HG03060 (cell line): ENCODE measurements at regions not wholly inside any gene's neighbourhood (a gene's known extent, or its start where the extent isn't known, plus 50 kb on each side); places are given as distances from the start of the nearest gene placed in this dataset.
"Not testable (repeated sequence)": the region's sequence is repeated elsewhere in the genome, so short reads cannot be mapped to it uniquely, and the experiment has no call there.

Experiments used
- ATAC-seq: cut with Tn5 transposase; IDR thresholded peaks from one replicate; pipeline ENCODE4 v1.9.1; 2021; ENCODE audit warnings: low read depth, moderate number of reproducible peaks; ENCODE audit not compliant: unreplicated experiment

GRCh38 chr5:91954136-91954535 lies 571.0 kb upstream of the ARRDC3 start:
- ATAC-seq: no peak

- ATAC-seq: no peak
Measured at GRCh38 chr5:91950328-91950727, 567.2 kb upstream of the ARRDC3 start.

- no peak for ATAC-seq
Measured at GRCh38 chr5:91946870-91947269, 563.8 kb upstream of the ARRDC3 start.

- no peak for ATAC-seq
Measured at GRCh38 chr5:91941588-91941987, 558.5 kb upstream of the ARRDC3 start.

GRCh38 chr5:91938441-91938840 lies 555.3 kb upstream of the ARRDC3 start:
- ATAC-seq: no peak

DNA sequence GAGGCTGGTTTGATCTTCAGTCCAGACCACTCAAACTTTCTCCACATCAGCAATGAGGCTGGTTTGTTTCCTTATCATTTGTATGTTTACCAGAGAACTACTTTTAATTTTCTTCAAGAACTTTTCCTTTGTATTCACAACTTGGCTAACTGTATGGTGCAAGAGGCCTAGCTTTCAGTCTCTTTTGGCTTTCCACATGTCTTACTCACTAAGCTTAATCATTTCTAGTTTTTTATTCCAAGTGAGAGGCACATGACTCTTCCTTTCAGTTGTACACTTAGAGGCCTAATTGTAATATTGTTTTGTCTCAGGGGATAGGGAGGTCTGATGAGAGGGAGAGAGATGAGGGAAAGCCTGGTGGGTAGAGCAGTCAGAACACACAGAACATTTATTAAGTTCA lies 554.0 kb upstream of the ARRDC3 start:
- ATAC-seq: no peak

GRCh38 chr5:91929522-91929817 lies 546.4 kb upstream of the ARRDC3 start:
- ATAC-seq: no peak

DNA sequence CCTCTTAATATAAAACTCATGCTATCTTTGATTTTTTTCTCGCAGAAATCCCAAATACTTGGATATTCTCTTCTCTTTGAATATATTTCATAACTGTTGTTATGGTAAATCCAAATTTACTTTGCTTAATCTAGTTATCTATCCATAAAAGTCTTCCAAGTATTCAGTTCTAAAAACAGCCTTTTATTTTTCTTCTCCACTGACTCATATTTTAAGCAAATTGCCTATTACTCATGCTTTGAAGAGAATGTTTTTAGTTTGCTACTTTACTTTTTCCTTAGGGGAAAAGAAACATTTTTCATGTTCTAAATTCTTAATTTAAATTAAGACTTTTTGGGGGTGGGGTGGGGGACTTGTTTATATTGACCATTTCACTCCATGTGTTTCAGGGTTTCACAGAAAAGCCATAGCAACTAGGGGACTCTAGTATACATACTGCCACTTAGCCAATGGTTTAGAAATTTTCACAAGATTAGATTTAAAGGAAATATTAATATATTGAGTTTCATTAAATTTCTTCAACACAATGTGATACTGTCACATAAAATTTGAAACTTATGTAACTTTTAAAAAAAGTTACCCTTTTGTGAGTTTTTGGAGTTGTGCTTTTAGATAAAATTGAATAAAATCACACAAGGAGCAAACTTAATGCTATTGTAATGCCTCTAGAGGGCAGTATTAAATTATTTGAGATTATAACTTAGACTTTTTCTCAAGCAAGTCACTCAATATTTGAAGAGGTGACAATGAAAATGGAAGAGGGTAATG lies 545.8 kb upstream of the ARRDC3 start:
- no peak for ATAC-seq

GRCh38 chr5:91927439-91927838 lies 544.3 kb upstream of the ARRDC3 start:
- no peak for ATAC-seq

DNA sequence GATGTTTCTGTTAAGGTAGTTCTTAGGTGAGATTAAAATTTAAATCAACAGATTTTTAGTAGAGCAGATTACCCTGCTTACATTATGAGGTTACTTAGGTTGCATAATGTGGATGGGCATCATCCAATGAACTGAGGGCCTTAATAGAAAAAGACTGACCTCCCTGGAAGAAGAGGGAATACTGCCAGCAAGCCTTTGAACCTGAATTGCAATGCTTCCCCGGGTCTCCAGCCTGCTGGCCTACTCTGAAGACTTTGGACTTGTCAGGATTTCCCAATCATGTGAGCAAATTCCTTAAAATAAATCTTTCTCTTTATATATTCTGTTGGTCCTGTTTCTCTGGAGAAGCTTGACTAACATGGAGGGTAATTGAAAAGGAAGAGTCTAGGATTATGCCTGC lies 542.1 kb upstream of the ARRDC3 start:
- no peak for ATAC-seq

DNA sequence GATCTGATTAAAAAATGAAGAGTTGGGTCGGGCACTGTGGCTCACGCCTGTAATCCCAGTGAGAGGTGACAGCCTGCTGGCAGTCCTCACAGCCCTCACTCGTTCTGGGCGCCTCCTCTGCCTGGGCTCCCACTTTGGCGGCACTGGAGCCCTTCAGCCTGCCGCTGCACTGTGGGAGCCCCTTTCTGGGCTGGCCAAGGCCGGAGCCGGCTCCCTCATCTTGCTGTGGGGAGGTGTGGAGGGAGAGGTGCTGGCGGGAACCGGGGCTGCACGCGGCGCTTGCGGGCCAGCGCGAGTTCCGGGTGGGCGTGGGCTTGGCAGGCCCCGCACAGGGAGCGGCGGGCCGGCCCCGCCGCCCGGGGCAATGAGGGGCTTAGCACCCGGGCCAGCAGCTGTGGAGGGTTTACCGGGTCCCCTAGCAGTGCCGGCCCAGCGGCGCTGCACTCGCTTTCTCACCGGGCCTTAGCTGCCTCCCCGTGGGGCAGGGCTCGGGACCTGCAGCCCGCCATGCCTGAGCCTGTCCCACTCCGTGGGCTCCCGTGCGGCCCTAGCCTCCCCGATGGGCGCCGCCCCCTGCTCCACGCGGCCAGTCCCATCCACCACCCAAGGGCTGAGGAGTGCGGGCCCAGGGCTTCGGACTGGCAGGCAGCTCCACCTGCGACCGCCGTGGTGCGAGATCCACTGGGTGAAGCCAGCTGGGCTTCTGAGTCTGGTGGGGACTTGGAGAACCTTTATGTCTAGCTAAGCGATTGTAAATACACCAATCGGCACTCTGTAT lies 534.1 kb upstream of the ARRDC3 start:
- not testable (repeated sequence) for ATAC-seq

GRCh38 chr5:91910655-91911054 lies 527.5 kb upstream of the ARRDC3 start:
- ATAC-seq: no peak

DNA sequence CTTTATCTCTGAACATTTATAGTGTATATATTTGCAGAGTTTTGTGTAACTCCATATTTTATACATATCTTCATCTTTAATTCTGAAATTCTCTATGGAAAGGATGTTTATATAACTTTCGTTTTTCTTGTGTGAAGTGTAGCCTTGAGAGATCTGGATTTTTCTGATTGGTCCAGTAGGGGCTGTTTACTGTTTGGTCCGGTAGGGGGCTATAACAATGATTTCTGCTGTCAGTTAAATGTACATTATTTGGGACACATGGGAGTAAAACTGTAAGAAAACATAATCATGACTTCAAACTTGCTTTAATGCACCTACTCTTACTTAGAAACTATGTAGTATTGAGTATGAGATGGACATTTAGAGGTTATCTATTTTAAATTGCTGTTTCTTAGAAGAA lies 527.1 kb upstream of the ARRDC3 start:
- no peak for ATAC-seq

- ATAC-seq: no peak
Measured at GRCh38 chr5:91906494-91906893, 523.4 kb upstream of the ARRDC3 start.

- no peak for ATAC-seq
Measured at GRCh38 chr5:91906027-91906426, 522.9 kb upstream of the ARRDC3 start.

DNA sequence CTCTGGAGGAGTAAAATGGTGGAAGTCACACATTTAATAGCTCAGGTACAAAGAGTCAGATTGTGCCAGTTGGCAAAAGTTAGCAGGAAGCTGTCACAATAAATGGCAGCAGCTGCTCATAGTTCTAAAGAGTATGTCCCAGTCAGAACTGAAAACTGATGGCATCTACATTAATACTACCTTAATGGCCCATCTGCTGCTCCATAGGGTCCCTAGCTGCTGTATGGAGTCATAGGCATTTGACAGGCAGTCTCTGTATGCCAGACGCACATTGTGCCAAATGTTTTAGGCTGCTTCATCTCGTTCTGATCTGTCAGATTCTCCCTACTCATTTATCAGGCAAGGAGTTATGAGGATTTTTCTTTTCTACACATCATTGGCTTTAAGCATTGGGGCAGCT lies 515.8 kb upstream of the ARRDC3 start:
- ATAC-seq: no peak

- no peak for ATAC-seq
Measured at GRCh38 chr5:91898019-91898418, 514.9 kb upstream of the ARRDC3 start.

DNA sequence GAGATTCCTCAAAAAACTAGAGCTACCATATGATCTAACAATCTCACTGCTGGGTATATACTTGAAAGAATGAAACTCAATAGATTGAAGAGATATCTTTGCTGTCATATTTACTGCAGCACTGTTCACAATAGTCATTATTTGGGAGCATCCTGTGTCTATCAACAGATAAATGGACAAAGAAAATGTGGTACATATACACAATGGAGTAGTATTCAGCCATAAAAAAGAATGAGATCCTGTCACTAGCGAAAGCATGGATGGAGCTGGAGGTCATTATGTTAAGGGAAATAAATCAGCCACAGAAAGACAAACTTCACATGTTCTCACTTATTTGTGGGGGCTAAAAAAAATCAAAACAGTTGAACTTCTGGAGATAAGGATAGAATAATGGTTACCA lies 505.7 kb upstream of the ARRDC3 start:
- no peak for ATAC-seq

DNA sequence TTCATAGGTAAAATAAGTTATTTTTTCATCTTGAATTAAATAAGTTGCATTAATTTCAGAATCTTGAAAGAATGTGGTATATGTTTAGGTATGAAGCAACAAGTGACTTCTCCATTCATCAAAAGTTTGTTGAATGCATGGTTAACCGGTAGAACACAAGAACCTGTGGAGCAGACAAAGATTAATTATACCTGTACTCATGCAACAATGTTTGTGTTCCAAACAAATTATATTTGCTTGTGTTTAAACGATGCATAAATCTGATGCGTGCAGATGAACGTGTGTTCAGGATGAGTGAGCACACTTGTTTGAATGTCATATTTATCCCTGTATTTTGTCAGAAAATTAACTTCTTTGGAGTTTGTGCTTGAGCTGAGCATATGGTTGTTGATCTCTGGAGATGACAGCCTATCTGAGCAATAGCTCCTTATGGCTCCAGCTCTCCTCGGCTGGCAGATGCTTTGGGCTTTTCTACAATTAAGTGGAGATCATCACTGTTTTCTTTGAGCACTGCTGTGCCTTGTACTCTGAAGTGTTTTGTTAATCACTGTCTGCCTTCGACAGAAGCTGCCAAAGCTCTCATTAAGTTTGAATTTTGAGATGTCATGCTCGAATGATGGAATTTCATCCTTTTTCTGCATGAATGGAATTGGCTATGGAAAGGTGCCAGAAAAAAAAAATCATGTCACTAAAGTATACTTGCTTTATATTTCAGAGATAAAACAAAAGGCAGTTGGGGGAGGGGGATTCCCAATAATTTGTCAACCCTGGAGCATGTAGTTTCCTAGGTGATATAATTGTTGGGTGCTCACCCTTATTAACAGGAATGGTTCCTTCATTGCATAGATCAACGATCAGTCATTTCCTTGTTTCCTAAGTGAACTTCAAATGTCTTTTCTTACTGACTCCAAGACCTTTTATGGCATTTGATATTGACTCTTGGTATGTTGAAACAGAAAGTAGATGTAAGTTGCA lies 502.5 kb upstream of the ARRDC3 start:
- no peak for ATAC-seq

- ATAC-seq: no peak
Measured at GRCh38 chr5:91884036-91884435, 500.9 kb upstream of the ARRDC3 start.

DNA sequence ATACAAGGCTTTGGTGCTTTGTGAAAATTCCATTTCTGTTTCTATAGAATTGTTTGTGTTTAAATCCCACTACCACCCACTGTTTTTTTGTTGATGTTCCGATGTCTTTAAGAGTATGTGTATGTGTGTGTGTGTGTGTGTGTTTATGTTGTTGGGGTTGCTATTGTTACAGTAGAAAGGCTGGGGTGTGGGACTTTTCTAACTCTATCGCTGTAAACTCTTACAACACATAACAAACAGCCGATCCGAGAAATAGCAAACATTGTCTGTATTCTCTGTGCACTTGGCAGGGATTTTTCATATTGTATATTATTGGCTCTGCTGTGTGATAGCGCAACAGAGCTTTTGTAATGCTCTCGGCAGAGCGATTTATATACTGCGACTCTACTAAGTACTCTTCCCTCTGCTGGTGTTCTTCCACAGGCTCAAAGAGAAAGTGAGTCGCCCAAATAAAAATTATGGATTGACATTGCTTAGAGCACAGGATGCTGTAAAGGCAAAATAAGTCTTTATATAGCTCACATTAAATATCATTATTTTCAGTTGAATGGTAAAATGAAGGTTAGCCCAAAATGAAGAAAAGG lies 492.2 kb upstream of the ARRDC3 start:
- ATAC-seq: no peak
